ENCODE measurements at regions not wholly inside any gene's neighbourhood (a gene's known extent, or its start where the extent isn't known, plus 50 kb on each side); places are given as distances from the start of the nearest gene placed in this dataset.

DNA sequence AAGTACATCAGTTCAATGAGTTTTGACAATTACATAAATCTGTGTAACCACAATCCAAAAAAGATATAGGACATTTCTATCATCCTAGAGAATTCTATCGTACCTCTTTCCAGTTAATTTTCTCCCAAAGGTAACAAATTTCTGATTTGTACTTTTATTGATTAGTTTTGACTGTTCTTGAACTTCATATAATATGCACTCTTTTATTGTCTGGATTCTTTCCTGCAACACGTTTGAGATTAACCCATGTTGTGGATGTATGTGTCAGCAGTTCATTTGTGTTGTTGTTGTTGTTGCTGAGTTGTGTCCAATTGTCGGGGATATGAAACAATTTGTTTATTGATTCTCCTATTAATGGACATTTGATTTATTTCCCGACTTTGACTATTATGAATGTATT is 145.9 kb upstream of the WDR11 start:
- no peak for DNase-seq

GRCh38 chr10:120710076-120710475 is 141.1 kb upstream of the WDR11 start:
- no peak for DNase-seq

GRCh38 chr10:120711860-120712259 is 139.3 kb upstream of the WDR11 start:
- DNase-seq, result no peak

DNA sequence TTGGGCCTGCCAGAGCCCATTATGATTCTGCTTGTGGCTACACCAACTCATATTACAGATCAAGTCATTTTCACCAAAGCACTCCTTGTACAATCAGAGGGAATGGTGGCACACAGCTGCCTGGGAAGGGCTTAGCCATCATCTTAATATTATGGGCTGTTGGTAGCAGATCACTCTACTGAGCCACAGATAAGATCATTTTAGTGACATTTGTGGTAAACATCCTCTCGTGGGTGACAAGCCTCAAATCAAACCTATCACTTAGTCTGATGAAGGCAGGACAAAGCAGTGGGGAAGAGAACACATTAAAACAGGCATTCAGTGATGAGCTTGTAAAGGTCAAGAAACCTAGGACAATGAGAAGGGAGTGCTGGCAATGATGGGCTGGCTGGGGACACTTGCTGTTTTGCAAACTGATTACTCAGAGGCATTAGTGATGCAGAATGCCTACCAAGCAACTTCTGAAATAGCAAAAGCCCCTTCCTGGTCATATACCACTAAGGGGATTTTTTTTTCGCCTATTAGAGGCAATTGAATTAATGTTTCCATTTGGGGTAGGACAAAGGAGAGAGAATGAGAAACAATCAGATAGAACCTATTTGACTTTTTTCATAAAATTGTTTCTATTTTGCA is 137.5 kb upstream of the WDR11 start:
- no peak for DNase-seq

DNA sequence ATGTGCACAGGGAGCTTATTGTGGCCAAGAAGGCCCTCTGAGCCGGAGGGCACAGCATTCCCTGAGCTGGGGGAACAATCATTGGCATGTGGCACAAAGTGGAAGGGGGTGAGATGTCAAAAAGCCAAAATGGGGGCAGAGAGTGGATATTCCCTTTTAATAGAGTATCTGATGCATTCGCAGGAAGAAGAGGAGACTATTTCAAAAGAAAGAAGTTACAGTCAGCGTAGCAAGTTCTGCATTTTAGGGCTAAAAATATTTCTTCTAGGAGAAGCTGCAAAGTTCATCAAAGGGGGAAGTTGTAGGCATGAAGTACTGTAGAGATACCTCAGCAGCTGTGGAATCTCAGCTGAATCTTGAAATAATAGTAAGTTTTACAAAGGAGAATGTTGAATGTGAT is 136.0 kb upstream of the WDR11 start:
- DNase-seq, result no peak

GRCh38 chr10:120719333-120719732 is 131.8 kb upstream of the WDR11 start:
- DNase-seq, result no peak

DNA sequence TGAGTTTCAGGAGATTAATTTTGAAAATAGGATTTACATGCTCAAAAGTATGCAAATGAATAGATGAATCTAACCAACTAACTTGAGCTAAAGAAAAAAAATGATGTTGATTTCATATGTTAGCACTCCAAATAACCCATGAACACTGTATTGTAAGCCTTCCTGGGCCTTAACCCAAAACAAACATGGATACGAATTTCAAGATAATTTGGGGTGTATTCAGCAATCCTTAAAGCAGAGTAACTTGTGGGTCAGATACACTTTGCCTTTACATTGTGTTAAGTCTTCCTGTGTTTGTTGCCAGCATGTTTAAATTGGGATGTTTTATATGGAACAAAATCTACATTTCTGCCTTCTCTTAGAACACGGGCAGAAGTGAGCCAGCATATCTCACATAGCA is 124.2 kb upstream of the WDR11 start:
- DNase-seq, result no peak

GRCh38 chr10:120729547-120729946 is 121.6 kb upstream of the WDR11 start:
- DNase-seq, result no peak

GRCh38 chr10:120732067-120732466 is 119.1 kb upstream of the WDR11 start:
- DNase-seq, result no peak

- DNase-seq, result no peak
These were observed 118.4 kb upstream of the WDR11 start for GRCh38 chr10:120732643-120733313.

DNA sequence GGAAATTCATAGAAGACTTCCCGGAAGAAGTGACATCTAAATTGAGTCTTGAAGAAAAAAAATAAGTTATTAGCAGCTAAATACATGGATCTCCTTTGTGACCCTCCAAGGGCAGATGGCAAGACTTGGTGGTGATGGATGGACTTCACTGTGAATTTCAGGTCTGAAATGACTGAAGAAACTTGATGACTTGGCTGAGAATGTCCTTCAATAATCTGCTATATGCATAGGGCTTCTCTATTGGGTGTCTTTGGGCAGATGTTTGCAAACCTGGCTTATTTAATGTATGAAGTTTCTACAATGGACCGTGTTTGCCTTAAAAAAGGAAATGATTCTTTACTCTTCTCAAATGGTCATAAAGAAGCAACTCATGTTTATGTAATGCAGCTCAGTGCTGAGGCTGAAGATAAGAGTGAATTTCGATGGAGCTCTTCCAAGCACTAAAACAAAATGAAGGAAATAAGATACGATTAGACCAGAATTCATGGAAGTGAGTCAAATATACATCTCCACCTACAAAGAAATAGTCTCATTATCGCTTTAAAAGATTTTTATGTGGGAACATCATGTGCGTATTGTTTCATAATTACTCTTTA is 116.6 kb upstream of the WDR11 start:
- DNase-seq, result no peak

DNA sequence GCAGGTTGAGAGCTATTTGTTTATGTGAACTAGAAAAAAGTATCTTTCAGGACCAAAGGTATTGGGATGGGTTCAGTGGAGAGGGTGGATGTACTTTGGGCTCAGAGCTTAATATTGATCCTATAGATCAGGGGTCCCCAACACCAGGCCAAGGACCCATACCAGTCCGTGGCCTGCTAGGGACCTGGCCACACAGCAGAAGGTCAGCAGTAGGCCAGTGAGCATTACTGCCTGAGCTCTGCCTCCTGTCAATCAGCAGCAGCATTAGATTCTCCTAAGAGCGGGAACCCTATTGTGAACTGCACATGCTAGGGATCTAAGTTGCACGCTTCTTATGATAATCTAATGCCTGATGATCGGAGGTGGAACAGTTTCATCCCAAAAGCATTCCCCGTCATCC is 115.8 kb upstream of the WDR11 start:
- no peak for DNase-seq

GRCh38 chr10:120735773-120736371 is 115.3 kb upstream of the WDR11 start:
- DNase-seq, result peak; percentile 43

DNA sequence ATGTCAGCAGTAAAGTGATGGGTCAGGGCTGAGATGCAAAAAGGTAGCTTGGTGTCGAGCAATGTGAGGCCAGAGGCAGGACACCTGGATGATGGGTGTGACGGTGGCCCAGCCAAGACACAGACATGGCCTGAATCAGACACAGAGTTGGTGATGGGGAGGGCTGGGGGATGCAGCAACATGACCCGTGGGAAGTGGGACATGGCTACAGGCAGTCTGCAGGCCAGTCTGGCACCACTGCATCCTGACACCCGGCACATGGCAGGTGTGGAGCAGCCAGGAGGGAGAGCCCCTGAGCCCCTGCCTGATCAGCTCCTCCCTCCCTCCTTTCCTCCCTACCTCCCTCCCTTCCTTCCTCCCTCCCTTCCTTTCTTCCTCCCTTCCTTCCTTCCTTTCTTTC is 114.8 kb upstream of the WDR11 start:
- no peak for DNase-seq

DNA sequence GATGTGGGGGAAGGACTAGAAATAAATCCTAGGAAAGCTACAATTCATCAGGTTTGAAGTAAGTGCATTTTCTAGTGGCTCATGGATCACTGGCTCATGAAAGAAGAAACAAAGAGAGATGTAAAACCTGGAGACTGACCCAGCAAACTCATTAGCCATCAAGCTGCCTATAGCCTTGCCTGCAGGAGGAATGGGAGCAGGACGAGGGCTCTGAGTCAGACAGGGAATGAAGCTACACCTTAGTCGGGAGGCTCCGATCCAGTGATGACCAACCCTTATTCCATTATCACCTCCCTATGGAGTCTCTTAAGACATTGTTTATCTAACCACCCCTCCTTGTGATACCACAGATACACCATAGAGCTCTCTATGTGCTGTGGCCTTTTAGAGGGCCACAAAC is 112.5 kb upstream of the WDR11 start:
- no peak for DNase-seq

GRCh38 chr10:120741396-120741795 is 109.8 kb upstream of the WDR11 start:
- DNase-seq, result no peak

DNA sequence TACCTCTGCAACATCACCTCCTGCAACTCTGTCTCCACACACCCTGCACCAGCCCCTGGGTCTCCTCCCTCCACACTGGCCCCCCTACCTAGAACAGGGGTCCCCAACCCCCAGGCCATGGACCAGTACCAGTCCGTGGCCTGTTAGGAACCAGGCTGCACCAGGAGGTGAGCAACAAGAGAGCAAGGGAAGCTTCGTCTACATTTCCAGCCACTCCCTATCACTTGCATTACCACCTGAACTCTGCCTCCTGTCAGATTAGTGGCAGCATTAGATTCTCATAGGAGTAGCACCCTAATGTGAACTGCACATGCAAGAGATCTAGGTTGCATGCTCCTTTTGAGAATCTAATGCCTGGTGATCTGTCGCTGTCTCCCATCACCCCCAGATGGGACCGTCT is 108.8 kb upstream of the WDR11 start:
- no peak for DNase-seq

- DNase-seq, result no peak
These were observed 107.1 kb upstream of the WDR11 start for GRCh38 chr10:120744040-120744439.

DNA sequence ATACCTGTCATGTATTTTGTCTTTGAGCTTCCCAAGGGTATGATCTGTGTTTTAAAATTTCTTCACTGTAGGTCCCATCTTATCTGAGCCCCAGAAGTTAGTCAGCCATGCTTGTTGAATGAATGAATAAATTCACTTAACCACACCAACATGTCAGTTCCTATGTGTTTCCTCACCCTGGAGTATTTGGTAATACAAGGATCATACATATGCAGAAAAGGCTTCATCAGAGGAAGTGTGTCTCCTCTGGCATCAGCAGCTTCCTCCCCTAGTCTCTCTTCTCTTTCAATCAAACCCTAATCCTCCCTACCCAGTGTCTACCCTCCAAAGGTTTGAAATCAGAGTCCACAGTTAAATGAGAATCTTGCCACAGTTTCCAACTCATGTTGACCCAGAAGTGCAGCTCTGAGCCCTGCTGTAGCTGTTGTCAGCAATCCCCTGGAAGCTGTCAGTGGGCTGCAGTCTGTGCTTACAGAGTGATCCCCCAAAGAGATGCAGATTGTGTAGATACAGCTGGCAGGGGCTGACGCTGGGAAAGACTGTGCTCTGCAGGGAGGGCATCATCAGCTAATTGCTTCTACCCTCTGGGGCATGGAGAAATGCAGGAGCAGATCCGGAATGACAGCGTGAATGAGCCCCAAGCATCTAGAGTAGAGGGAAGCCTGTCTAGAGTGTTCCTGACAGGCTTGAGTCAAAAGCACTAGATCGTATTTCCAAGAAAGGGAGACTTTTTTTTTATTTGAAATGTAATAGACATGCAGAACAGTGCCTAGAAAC is 105.0 kb upstream of the WDR11 start:
- DNase-seq, result no peak

GRCh38 chr10:120748519-120748918 is 102.6 kb upstream of the WDR11 start:
- DNase-seq, result no peak

- no peak for DNase-seq
These were observed 102.1 kb upstream of the WDR11 start for GRCh38 chr10:120749072-120749471.

GRCh38 chr10:120749856-120750566 is 101.2 kb upstream of the WDR11 start:
- DNase-seq, result no peak

DNA sequence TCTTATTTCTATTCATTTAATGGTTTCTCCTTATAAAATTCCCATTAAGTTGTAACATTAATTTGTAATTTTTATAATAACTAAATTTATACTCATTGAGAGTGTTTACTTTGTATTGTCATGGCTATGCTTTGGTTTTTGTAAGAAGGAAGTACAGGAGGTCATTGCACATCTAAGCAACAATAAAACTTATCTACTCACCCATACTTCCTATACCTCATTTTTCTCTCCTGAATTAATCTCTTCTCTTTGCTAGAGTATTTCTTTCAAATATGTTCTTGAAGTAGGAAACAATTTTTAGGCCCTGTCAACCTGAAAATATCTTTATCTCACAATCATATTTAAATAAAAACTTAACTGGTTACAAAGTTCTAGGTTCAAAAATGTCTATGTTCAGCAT is 95.4 kb upstream of the WDR11 start:
- no peak for DNase-seq
